Mesendoderm (in vitro differentiated cells): ENCODE measurements at regions not wholly inside any gene's neighbourhood (a gene's known extent, or its start where the extent isn't known, plus 50 kb on each side); places are given as distances from the start of the nearest gene placed in this dataset.

ENCODE experiments used
- DNase-seq: peaks from one replicate; pipeline ENCODE4 v3.0.0; 2013
- H2AK5ac ChIP-seq: 2 replicates; pipeline ENCODE4 v1.6.1; 2013; ENCODE audit warnings: low read length, inconsistent platforms
- H2BK120ac ChIP-seq: 2 replicates; pipeline ENCODE4 v1.6.1; 2013; ENCODE audit warnings: low read depth, mild to moderate bottlenecking, low read length, moderate library complexity, mixed read lengths
- H2BK15ac ChIP-seq: replicated peaks from 2 replicates; pipeline ENCODE4 v1.6.1; 2013; ENCODE audit warnings: low read depth, mild to moderate bottlenecking, moderate library complexity
- H2BK5ac ChIP-seq: 2 replicates; pipeline ENCODE4 v1.6.1; 2013; ENCODE audit warnings: low read length, inconsistent platforms
- H3K18ac ChIP-seq: 2 replicates; pipeline ENCODE4 v1.6.1; 2013; ENCODE audit warnings: mild to moderate bottlenecking, low read length, mixed read lengths
- H3K23ac ChIP-seq: one replicate; pipeline ENCODE4 v1.6.1; 2013; ENCODE audit warnings: low read length
- H3K27ac ChIP-seq: 2 replicates; pipeline ENCODE4 v1.5.1; 2013; ENCODE audit warnings: low read depth, mild to moderate bottlenecking, inconsistent platforms, low read length, moderate library complexity
- H3K27me3 ChIP-seq: 2 replicates; pipeline ENCODE4 v1.6.1; 2013; ENCODE audit warnings: low read length, control low read depth, mild to moderate bottlenecking, inconsistent platforms; ENCODE audit not compliant: insufficient read depth, poor library complexity
- H3K36me3 ChIP-seq: 2 replicates; pipeline ENCODE4 v1.6.1; 2013; ENCODE audit warnings: low read length, inconsistent platforms; ENCODE audit not compliant: control insufficient read depth, insufficient read depth
- H3K4ac ChIP-seq: one replicate; pipeline ENCODE4 v1.6.1; 2013; ENCODE audit warnings: low read depth, mild to moderate bottlenecking, low read length, moderate library complexity
- H3K4me1 ChIP-seq: 2 replicates; pipeline ENCODE4 v1.6.1; 2013; ENCODE audit warnings: low read depth, low read length, inconsistent platforms; ENCODE audit not compliant: control insufficient read depth
- H3K4me2 ChIP-seq: 2 replicates; pipeline ENCODE4 v1.6.1; 2013; ENCODE audit warnings: low read length
- H3K4me3 ChIP-seq: 2 replicates; pipeline ENCODE4 v1.5.1; 2013; ENCODE audit warnings: mild to moderate bottlenecking, low read length
- H3K56ac ChIP-seq: one replicate; pipeline ENCODE4 v1.6.1; 2013; ENCODE audit warnings: low read length
- H3K79me1 ChIP-seq: 2 replicates; pipeline ENCODE4 v1.6.1; 2013; ENCODE audit warnings: low read length, inconsistent platforms
- H3K79me2 ChIP-seq: 2 replicates; pipeline ENCODE4 v1.6.1; 2013; ENCODE audit warnings: mild to moderate bottlenecking, low read length; ENCODE audit not compliant: control insufficient read depth, insufficient read depth
- H3K9ac ChIP-seq: 2 replicates; pipeline ENCODE4 v1.6.1; 2013; ENCODE audit warnings: low read length, inconsistent platforms
- H4K5ac ChIP-seq: one replicate; pipeline ENCODE4 v1.6.1; 2013; ENCODE audit warnings: low read length
- H4K8ac ChIP-seq: one replicate; pipeline ENCODE4 v1.6.1; 2013; ENCODE audit warnings: low read depth, mild to moderate bottlenecking, control low read depth, low read length, moderate library complexity
- WGBS: extraction: QIAGEN DNeasy Blood & Tissue Kit; methylation state at CpG from one replicate; pipeline ENCODE4 v1.1.7; 2013; ENCODE audit warnings: low lambda C conversion rate, missing lambda C conversion rate; ENCODE audit not compliant: insufficient coverage; ENCODE audit errors: extremely low coverage; 5-methylcytosine and 5-hydroxymethylcytosine counted together

DNA sequence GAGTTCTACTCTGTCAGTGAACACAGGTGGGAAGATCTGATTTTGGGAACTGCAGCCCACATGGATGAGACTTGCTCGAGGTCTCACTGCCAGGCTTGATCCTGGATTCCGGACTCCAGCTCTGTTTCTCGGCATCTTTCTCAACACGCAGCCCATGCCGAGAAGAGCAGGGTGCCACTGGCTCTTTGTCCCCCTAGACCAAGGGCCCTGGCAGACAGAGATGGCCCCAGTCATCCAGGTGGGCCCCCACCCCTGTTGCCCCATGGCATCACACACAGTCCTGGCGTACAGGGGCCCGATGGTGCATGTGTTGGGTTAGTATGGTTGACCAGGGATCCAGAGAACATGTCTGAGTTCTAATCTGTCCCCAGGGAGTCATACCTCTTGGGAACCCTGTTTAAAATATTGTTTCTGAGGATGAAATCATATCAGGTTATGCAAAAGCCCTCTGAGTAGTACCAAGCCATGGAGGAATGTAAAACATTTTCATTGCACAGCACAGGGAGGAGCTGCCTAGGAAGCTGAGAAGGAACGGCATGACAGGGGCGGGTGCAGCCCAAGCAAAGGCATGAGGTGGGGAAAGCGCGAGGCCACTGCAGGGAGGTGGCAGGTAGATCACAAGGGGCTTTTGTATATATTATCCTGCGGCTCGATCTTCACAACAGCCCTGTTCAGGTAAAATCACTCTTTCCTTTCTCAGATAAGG, 320.6 kb downstream of the UACA start:
- no CpG with 5 or more reads among the region's 13 CpGs for WGBS
- no peak overlapping the region for H2BK120ac ChIP-seq
- no peak overlapping the region for H4K8ac ChIP-seq
- DNase-seq: no peak
- no peak overlapping the region for H3K4me3 ChIP-seq
- H2AK5ac ChIP-seq: no peak overlapping the region
- no peak overlapping the region for H2BK5ac ChIP-seq
- no peaks in the 10 kb centered on the region for H3K27me3 ChIP-seq
- no peak overlapping the region for H3K4ac ChIP-seq
- no peak overlapping the region for H2BK15ac ChIP-seq
- no peak overlapping the region for H3K23ac ChIP-seq
- H3K79me1 ChIP-seq: no peaks in the 10 kb centered on the region
- no peaks in the 10 kb centered on the region for H3K79me2 ChIP-seq
- H4K5ac ChIP-seq: no peak overlapping the region
- no peak overlapping the region for H3K9ac ChIP-seq
- no peaks in the 10 kb centered on the region for H3K4me1 ChIP-seq
- H3K56ac ChIP-seq: no peak overlapping the region
- H3K4me2 ChIP-seq: no peak overlapping the region
- no peaks in the 10 kb centered on the region for H3K36me3 ChIP-seq
- H3K18ac ChIP-seq: no peak overlapping the region
- H3K27ac ChIP-seq: no peak overlapping the region

DNA sequence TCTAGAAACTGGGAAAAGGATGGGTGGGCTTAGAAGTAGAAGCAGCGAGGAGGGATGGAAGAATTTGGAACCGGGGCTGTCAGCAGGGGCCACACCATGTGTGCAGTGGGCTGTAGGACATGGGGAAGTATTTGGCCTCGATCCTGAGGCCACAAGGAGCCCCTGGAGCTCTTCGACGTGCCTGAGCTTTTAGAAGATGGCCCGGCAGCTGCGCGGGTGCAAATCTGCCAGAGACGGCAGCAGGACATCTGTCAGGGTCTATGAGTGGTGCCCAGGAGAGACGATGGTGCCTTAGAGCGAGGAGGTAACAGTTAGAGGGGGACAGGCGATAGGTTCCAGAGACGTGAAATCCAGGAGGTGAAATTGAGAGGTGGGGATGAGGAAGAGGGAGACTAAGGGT, 321.1 kb downstream of the UACA start:
- H3K36me3 ChIP-seq: no peaks in the 10 kb centered on the region
- H3K4me3 ChIP-seq: no peak overlapping the region
- no peak overlapping the region for H3K9ac ChIP-seq
- no peaks in the 10 kb centered on the region for H3K79me2 ChIP-seq
- no peak overlapping the region for H2BK120ac ChIP-seq
- H3K4ac ChIP-seq: no peak overlapping the region
- no peak overlapping the region for H3K18ac ChIP-seq
- no peaks in the 10 kb centered on the region for H3K79me1 ChIP-seq
- no CpG with 5 or more reads among the region's 13 CpGs for WGBS
- no peaks in the 10 kb centered on the region for H3K27me3 ChIP-seq
- H4K8ac ChIP-seq: no peak overlapping the region
- H4K5ac ChIP-seq: no peak overlapping the region
- no peaks in the 10 kb centered on the region for H3K4me1 ChIP-seq
- no peak overlapping the region for H2AK5ac ChIP-seq
- H3K4me2 ChIP-seq: no peak overlapping the region
- DNase-seq: no peak
- no peak overlapping the region for H2BK15ac ChIP-seq
- H2BK5ac ChIP-seq: no peak overlapping the region
- no peak overlapping the region for H3K23ac ChIP-seq
- H3K27ac ChIP-seq: no peak overlapping the region
- no peak overlapping the region for H3K56ac ChIP-seq

GRCh38 chr15:70440416-70441138, 322.8 kb downstream of the UACA start:
- no CpG with 5 or more reads among the region's 10 CpGs for WGBS
- Histone ChIP-seq H4K8ac (no peak overlapping the region), H3K36me3 (no peaks in the 10 kb centered on the region), H3K27ac (no peak overlapping the region), H3K4me3 (no peak overlapping the region), H3K4me2 (no peak overlapping the region), H4K5ac (no peak overlapping the region), H3K79me2 (no peaks in the 10 kb centered on the region), H3K56ac (no peak overlapping the region), H2BK5ac (no peak overlapping the region), H2AK5ac (no peak overlapping the region), H3K9ac (no peak overlapping the region), H3K4ac (no peak overlapping the region), H3K27me3 (no peaks in the 10 kb centered on the region), H3K18ac (no peak overlapping the region), H2BK120ac (no peak overlapping the region), H3K4me1 (no peaks in the 10 kb centered on the region), H3K79me1 (no peaks in the 10 kb centered on the region), H3K23ac (no peak overlapping the region), H2BK15ac (no peak overlapping the region)
- no peak for DNase-seq

- no CpG with 5 or more reads among the region's 5 CpGs for WGBS
- H3K27ac ChIP-seq: no peak overlapping the region
Observed at GRCh38 chr15:70439880-70440279, 323.5 kb downstream of the UACA start.

DNA sequence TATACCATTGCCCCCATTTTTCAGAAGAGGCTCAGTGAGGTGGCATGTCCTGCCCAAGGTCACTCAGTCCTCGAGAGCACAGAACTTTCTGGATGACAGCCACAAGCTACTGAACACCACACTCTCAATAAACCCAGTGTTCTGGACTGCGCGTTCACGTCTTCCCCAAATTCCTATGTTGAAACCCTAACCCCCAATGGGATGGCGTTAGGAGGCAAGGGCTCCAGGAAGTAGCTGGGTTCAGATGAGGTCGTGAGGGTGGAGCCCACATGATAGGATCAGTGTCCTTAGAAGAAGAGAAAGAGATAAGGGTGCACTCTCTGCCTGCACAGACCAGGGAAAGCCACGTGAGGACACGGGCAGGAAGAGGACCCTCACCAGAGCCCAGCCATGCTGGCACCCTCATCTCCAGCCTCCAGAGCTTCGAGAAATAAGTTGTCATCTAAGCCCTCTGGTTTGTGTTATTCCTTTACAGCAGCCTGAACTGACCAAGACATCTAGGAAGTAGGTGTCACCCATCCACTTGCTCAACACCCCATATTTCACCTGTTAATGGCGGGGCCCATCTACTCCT, 324.0 kb downstream of the UACA start:
- no CpG with 5 or more reads among the region's 10 CpGs for WGBS
- Histone ChIP-seq H3K4me3 (no peak overlapping the region), H2AK5ac (no peak overlapping the region), H4K5ac (no peak overlapping the region), H3K56ac (no peak overlapping the region), H3K27ac (no peak overlapping the region), H3K36me3 (no peaks in the 10 kb centered on the region), H4K8ac (no peak overlapping the region), H3K27me3 (no peaks in the 10 kb centered on the region), H3K18ac (no peak overlapping the region), H2BK5ac (no peak overlapping the region), H2BK120ac (no peak overlapping the region), H3K79me2 (no peaks in the 10 kb centered on the region), H2BK15ac (no peak overlapping the region), H3K9ac (no peak overlapping the region), H3K79me1 (no peaks in the 10 kb centered on the region), H3K4me2 (no peak overlapping the region), H3K23ac (no peak overlapping the region), H3K4ac (no peak overlapping the region), H3K4me1 (no peaks in the 10 kb centered on the region)
- DNase-seq: no peak

More at GRCh38 chr15:70439880-70440279, 323.5 kb downstream of the UACA start:
- Histone ChIP-seq H3K79me1 (no peaks in the 10 kb centered on the region), H3K18ac (no peak overlapping the region), H2BK120ac (no peak overlapping the region), H3K56ac (no peak overlapping the region), H3K4ac (no peak overlapping the region), H3K4me3 (no peak overlapping the region), H3K27me3 (no peaks in the 10 kb centered on the region), H3K9ac (no peak overlapping the region), H2BK15ac (no peak overlapping the region), H2AK5ac (no peak overlapping the region), H3K79me2 (no peaks in the 10 kb centered on the region), H3K36me3 (no peaks in the 10 kb centered on the region), H2BK5ac (no peak overlapping the region), H3K23ac (no peak overlapping the region), H4K8ac (no peak overlapping the region), H4K5ac (no peak overlapping the region), H3K4me2 (no peak overlapping the region), H3K4me1 (no peaks in the 10 kb centered on the region)
- DNase-seq: no peak
